Embryonic facial prominence (tissue), 1 donor: ENCODE measurements at regions not wholly inside any gene's neighbourhood (a gene's known extent, or its start where the extent isn't known, plus 50 kb on each side); places are given as distances from the start of the nearest gene placed in this dataset.
A peak's percentile ranks its signal among the peaks of the same experiment; 100 is the strongest.
"Not testable (repeated sequence)": the region's sequence is repeated elsewhere in the genome, so short reads cannot be mapped to it uniquely, and the experiment has no call there.

Experiments
- DNase-seq: peaks from one replicate; pipeline ENCODE4 v3.0.0-alpha.2; 2016; ENCODE audit errors: extremely low spot score

DNA sequence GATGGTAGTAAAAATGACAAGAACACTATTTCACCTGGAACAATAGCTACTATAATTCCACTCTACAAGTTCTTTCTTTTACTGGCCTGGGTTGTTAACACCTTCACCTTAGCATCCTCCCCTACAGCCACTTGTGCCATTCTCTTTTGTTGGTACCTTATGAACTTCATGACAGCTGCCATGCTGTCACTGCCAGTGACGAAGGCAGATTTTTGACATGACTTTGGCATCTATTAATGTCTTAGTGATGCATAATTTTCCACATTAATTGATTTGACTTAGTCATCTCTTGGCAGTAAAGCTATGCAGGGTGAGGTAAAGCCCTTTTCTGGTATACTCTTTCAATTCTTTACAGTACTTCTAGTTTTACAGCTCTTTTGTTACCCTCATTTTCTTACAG, 207.9 kb downstream of the TANC2 start:
- no peak for DNase-seq

- DNase-seq = no peak
These were observed 212.5 kb downstream of the TANC2 start for GRCh38 chr17:63178530-63178929.

DNA sequence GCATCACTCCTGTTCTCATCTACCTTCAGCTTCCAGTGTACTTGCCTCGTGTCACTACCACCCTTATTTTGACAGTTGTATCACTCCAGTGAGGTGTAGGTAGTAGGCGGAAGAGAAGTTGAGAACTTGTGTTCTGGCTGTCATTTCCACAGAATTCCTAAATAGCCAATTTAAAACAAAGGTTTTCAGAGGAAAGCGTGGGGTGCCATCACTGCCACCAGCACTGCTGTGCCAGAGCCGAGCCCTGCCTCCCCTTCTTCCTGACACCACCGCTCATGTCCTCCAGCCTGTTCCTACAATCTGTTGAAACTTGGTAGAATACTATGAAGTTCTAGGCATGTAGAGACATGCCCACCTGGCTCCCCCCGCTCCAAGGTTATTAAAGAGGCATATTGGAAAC, 215.8 kb downstream of the TANC2 start:
- no peak for DNase-seq

- no peak for DNase-seq
These were observed 219.4 kb downstream of the TANC2 start for GRCh38 chr17:63185420-63185819.

DNA sequence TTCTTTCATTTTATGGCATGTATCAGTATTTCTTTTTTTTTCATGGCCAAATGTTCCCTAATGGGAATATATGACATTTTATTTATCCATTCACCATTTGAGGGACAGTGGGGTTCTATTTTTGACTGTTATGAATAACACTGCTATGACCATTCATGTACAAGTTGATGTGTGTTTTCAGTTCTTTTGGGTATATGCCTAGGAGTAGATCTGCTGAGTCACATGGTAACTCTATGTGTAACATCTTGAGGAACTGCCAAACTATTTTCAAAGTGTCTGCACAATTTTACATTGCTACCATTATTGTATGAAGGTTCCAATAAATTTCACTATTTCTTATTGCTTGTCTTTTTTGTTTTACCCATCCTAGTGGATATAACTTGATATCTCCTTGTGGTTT, 223.0 kb downstream of the TANC2 start:
- DNase-seq = no peak

DNA sequence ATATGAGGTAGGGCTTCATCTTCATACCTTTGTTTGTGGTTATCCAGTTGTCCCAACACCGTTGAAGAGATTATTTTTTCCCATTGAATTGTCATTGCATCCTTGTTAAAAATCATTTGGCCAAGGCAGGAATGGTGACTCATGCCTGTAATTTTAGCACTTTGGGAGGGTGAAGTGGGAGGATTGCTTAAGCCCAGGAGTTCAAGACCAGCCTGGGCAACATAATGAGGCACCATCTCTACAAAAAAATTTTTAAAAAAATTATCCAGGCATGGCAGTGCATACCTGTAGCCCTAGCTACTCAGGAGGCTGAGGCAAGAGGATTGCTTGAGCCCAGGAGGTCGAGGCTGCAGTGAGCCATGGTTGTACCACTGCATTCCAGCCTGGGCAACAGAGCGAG, 223.9 kb downstream of the TANC2 start:
- DNase-seq = no peak

DNA sequence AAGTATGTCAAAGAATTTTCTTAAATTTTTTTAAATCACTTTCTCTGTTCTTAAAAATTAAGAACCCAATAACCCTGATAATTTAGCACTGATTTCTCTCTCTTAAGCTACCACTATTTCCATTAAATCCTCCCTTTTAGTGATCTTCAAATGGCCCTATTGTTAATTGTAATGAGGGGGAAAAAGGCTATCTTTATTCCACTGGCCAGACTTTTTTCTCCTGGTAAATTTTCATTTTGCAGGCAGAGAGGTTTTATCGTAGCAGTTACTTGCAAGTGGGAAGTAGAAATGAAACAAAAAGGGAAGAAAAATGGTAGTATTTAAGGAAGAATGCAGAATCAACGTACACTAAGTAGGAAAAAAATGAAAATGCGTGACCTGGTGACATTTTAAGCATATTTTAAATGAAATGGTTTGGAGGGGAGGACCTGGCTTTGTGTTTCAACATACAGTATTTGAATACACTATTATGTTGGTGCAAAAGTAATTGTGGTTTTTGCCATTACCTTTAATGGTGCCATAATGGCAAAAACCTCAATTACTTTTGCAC, 224.9 kb downstream of the TANC2 start:
- no peak for DNase-seq

- DNase-seq = no peak
These were observed 225.6 kb downstream of the TANC2 start for GRCh38 chr17:63191610-63192009.

DNA sequence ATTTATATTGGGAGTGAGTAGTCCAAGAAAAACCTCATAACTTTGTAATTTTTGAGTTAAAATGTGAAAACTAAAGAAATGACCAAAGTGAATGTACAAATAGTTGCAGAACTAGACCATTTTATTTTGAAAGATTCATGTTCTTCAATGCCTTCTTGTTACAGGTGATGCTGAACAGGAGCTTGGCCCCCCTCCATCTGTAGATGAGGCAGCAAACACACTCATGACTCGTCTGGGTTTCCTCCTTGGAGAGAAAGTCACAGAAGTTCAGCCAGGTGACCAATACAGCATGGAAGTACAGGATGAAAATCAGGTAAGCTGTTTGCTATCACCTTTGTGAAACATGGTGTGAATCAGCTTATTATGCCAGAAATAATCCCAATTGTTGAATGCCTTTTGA, 227.8 kb downstream of the TANC2 start:
- DNase-seq = no peak

DNA sequence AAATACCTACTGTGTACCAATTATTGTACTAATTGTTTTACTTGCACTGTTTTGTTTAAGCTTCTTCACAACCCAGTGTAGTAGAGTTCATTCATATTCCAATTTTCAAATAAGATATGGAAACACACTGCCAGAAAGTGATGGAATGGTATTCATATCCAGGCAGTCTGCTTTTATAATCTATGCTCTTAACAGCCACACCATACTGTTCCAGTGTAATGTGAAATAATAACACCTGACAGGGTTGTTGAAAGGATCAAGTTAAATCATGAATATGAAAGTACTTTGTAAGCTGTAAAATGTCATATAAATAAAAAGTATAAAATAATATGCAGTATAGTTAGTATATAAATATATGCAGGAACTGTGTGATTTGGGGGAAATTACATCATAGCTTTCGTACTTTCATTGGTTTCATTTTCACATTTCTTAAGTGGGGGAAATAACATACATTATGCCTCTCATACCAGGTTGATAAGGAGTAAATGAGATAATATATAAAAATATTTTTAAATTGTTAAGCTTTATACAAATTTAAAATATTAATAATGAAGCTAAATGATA, 230.8 kb downstream of the TANC2 start:
- no peak for DNase-seq

GRCh38 chr17:63203652-63204051, 237.6 kb downstream of the TANC2 start:
- DNase-seq = no peak

- no peak for DNase-seq
These were observed 224.2 kb downstream of the CYB561 start for GRCh38 chr17:63221939-63222338.

DNA sequence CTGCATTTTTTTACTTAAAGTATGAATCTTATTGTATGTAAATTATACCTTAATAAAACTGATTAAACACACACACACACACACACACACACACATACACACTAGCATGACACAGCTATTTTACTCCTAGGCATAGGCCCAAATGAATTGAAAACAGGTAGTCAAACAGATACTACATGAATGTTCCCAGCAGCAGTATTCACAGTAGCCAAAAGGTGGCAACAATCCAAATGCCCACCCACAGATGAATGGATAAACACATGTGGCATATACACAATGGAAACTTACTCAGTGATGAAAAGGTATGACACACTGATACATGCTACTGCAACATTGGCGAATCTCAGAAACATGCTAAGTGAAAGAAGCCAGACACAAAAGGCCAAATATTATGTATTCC, 223.5 kb downstream of the CYB561 start:
- DNase-seq = no peak

GRCh38 chr17:63223212-63223911, 222.7 kb downstream of the CYB561 start:
- no peak for DNase-seq

GRCh38 chr17:63224644-63225043, 221.5 kb downstream of the CYB561 start:
- DNase-seq = no peak

DNA sequence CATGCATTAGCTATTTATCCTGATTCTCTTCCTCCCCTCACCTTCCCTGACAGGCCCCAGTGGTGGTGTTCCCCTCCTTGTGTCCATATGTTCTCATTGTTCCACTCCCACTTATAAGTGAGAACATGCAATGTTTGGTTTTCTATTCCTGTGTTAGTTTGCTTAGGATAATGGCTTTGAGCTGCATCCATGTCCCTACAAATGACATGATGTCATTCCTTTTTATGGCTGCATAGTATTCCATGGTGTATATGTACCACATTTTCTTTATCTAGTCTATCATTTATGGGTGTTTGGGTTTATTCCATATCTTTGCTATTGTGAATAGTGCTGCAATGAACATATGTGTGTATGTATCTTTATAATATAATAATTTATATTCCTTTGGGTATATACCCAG, 219.4 kb downstream of the CYB561 start:
- DNase-seq = not testable (repeated sequence)

DNA sequence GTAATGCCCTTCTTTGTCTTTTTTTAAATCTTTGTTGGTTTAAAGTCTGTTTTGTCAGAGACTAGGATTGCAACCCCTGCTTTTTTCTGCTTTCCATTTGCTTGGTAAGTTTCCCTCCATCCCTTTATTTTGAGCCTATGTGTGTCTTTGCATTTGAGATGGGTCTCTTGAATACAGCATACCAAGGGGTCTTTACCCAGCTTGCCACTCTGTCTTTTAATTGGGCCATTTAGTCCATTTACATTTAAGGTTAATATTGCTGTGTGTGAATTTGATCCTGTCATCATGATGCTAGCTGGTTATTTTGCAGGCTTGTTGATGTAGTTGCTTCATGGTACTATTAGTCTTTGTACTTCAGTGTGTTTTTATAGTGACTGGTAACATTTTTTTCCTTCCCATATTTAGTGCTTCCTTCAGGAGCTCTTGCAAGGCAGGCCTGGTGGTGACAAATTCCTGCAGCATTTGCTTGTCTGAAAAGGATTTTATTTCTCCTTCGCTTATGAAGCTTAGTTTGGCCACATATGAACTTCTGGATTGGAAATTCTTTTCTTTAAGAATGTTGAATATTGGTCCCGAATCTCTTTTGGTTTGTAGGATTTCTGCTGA, 215.0 kb downstream of the CYB561 start:
- DNase-seq = not testable (repeated sequence)

GRCh38 chr17:63232565-63233310, 213.4 kb downstream of the CYB561 start:
- no peak for DNase-seq

GRCh38 chr17:63240106-63240505, 206.0 kb downstream of the CYB561 start:
- no peak for DNase-seq

DNA sequence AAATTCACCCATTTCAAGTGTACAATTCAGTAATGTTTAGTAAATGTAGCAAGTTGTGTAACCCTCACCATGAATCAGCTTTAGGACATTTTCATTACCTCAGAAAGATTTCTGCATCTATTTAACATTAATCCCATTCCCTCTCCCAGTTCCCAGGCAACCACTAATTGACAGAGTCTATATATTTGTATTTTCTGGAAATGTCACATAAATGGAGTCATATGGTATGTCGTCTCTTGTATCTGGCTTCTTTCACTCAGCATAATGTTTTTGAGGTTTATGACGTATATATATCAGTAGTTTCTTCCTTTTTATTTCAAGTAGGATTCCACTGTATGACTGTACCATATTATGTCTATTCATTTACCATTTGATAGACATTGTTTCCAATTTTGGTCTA, 199.8 kb downstream of the CYB561 start:
- DNase-seq = peak; percentile 49

DNA sequence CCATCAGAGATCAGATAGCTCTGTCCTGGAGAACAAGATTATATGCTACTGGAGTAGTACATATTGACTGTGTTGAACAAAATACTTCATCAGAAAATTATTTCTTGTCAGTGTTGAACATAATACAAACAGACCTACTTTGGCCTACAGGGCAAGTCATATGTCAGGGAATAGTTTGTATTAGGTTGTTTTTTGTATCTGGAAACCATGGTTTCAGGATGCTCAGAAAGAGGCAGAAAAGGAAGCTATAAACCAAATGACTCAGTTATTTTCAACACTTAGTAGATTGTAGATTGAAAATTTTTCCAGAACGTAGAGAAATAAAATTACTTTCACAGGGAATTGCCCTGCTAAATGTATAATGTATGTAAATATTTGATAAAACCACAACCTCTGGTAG, 198.4 kb downstream of the CYB561 start:
- DNase-seq = no peak

DNA sequence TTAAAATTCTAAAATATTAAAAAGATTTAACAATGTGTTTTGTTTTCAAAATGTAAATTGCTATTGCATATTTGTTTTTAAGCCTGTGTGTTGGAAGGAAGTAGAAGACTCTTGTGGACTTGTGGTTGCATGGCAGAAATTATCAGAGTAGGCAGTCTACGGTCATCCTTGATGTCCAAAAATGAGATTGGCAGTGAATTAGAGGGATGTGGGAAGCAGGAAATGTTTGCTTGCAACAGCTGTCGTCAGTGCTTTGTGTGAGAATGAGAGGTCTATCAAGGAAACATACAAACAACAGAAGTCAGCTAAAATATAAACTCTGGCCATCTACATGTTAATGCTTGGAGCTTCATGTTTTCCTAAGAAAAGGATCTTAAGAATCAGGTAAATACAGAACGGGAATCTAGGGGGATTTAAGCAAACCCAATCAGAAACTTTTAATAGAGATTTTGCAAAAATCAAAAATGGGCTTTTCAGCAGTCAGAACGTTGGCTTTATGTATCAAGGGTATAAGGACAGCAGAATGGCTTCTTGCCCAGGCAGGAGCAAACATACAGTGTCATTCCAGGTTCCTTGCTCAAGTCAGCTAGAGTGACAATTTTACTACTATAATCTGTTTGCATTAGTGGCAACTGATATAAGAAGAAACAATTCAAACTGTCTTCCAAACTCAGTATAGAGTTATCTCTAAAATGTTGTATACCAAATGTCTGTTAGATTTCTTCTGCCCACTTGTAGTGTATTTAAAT, 196.7 kb downstream of the CYB561 start:
- no peak for DNase-seq
